H9 (cell line): ENCODE measurements at regions not wholly inside any gene's neighbourhood (a gene's known extent, or its start where the extent isn't known, plus 50 kb on each side); places are given as distances from the start of the nearest gene placed in this dataset.

Experiments used
- DNase-seq: peaks from one replicate; pipeline ENCODE4 v3.0.0-alpha.2; 2017
- H2AFZ ChIP-seq: one replicate; pipeline ENCODE4 v1.6.1; 2013; ENCODE audit warnings: mild to moderate bottlenecking, low read length, control low read depth, moderate library complexity
- H2AK5ac ChIP-seq: 2 replicates; pipeline ENCODE4 v1.6.1; 2013; ENCODE audit warnings: low read length, control low read depth, mixed read lengths; ENCODE audit not compliant: insufficient read length
- H2BK120ac ChIP-seq: one replicate; pipeline ENCODE4 v1.6.1; 2013; ENCODE audit warnings: low read depth, mild to moderate bottlenecking, low read length, control low read depth, inconsistent platforms; ENCODE audit not compliant: poor library complexity, severe bottlenecking
- H2BK12ac ChIP-seq: 2 replicates; pipeline ENCODE4 v1.6.1; 2013; ENCODE audit warnings: low read length, control low read depth, mixed read lengths, low read depth; ENCODE audit not compliant: insufficient read length
- H2BK15ac ChIP-seq: 2 replicates; pipeline ENCODE4 v1.6.1; 2013; ENCODE audit warnings: low read depth, low read length, control low read depth
- H2BK20ac ChIP-seq: one replicate; pipeline ENCODE4 v1.6.1; 2013; ENCODE audit warnings: low read depth, mild to moderate bottlenecking, low read length, control low read depth, inconsistent platforms; ENCODE audit not compliant: poor library complexity, severe bottlenecking
- H2BK5ac ChIP-seq: 2 replicates; pipeline ENCODE4 v1.6.1; 2013; ENCODE audit warnings: low read length, control low read depth, mixed read lengths; ENCODE audit not compliant: insufficient read length
- H3K14ac ChIP-seq: 2 replicates; pipeline ENCODE4 v1.6.1; 2013; ENCODE audit warnings: low read length, control low read depth; ENCODE audit not compliant: insufficient read depth
- H3K18ac ChIP-seq: 2 replicates; pipeline ENCODE4 v1.6.1; 2013; ENCODE audit warnings: low read depth, mild to moderate bottlenecking, mixed read lengths, low read length, control low read depth; ENCODE audit not compliant: insufficient read length
- H3K23ac ChIP-seq: 2 replicates; pipeline ENCODE4 v1.6.1; 2013; ENCODE audit warnings: low read length, control low read depth, mixed read lengths, low read depth; ENCODE audit not compliant: insufficient read length
- H3K23me2 ChIP-seq: 2 replicates; pipeline ENCODE4 v1.6.1; 2013; ENCODE audit warnings: low read depth, mild to moderate bottlenecking, mixed read lengths, low read length, control low read depth; ENCODE audit not compliant: insufficient read length, poor library complexity, severe bottlenecking
- H3K27ac ChIP-seq: 2 replicates; pipeline ENCODE4 v1.5.1; 2013; ENCODE audit warnings: low read length, control low read depth, mixed read lengths, low read depth; ENCODE audit not compliant: insufficient read length
- H3K27me3 ChIP-seq: 2 replicates; pipeline ENCODE4 v1.6.1; 2013; ENCODE audit warnings: low read length, control low read depth, inconsistent platforms; ENCODE audit not compliant: insufficient read depth
- H3K4ac ChIP-seq: 2 replicates; pipeline ENCODE4 v1.6.1; 2013; ENCODE audit warnings: low read depth, mild to moderate bottlenecking, control low read depth, inconsistent platforms, low read length, moderate library complexity
- H3K4me1 ChIP-seq: 2 replicates; pipeline ENCODE4 v1.6.1; 2013; ENCODE audit warnings: low read length, control low read depth, inconsistent platforms; ENCODE audit not compliant: insufficient read depth
- H3K4me2 ChIP-seq: 2 replicates; pipeline ENCODE4 v1.6.1; 2013; ENCODE audit warnings: low read length, control low read depth, mixed read lengths; ENCODE audit not compliant: insufficient read length, insufficient read depth
- H3K56ac ChIP-seq: 2 replicates; pipeline ENCODE4 v1.6.1; 2013; ENCODE audit warnings: low read depth, mild to moderate bottlenecking, mixed read lengths, low read length, control low read depth; ENCODE audit not compliant: insufficient read length
- H3K79me1 ChIP-seq: 2 replicates; pipeline ENCODE4 v1.6.1; 2013; ENCODE audit warnings: low read depth, mild to moderate bottlenecking, moderate library complexity, low read length, control low read depth, inconsistent platforms; ENCODE audit not compliant: insufficient read depth, poor library complexity, severe bottlenecking
- H3K79me2 ChIP-seq: 2 replicates; pipeline ENCODE4 v1.6.1; 2013; ENCODE audit warnings: low read length, control low read depth, inconsistent platforms; ENCODE audit not compliant: insufficient read depth
- H3K9ac ChIP-seq: 2 replicates; pipeline ENCODE4 v1.6.1; 2013; ENCODE audit warnings: low read length, control low read depth, mixed read lengths; ENCODE audit not compliant: insufficient read length; ENCODE audit errors: extremely low read depth
- H3K9me3 ChIP-seq: one replicate; pipeline ENCODE4 v1.6.1; 2013; ENCODE audit warnings: low read depth, low read length, inconsistent platforms; ENCODE audit not compliant: control insufficient read depth
- H3T11ph ChIP-seq: one replicate; pipeline ENCODE4 v1.6.1; 2013; ENCODE audit warnings: mild to moderate bottlenecking, low read length, control low read depth, inconsistent platforms
- H4K20me1 ChIP-seq: one replicate; pipeline ENCODE4 v1.6.1; 2013; ENCODE audit not compliant: control insufficient read depth, insufficient read length, insufficient read depth
- H4K5ac ChIP-seq: 2 replicates; pipeline ENCODE4 v1.6.1; 2013; ENCODE audit warnings: low read depth, mild to moderate bottlenecking, mixed read lengths, low read length, control low read depth; ENCODE audit not compliant: insufficient read length
- H4K8ac ChIP-seq: replicated peaks from 2 replicates; pipeline ENCODE4 v1.6.1; 2013; ENCODE audit warnings: low read length, control low read depth, mixed read lengths, low read depth; ENCODE audit not compliant: insufficient read length
- H4K91ac ChIP-seq: 2 replicates; pipeline ENCODE4 v1.6.1; 2013; ENCODE audit warnings: low read depth, mild to moderate bottlenecking, moderate library complexity, mixed read lengths, low read length, control low read depth; ENCODE audit not compliant: insufficient read length
- H3K27ac Mint-ChIP-seq, 3 experiments: 2 replicates in 2 of 3; 3 replicates in 1 of 3; pipeline ENCODE4 v1.8.0; 2020 to 2021; ENCODE audit warnings: mixed read lengths in 3 of 3, mild to moderate bottlenecking in 1 of 3, moderate library complexity in 1 of 3
- H3K27me3 Mint-ChIP-seq: 2 replicates; pipeline ENCODE4 v1.8.0; 2021; ENCODE audit warnings: low read depth, mild to moderate bottlenecking, moderate library complexity, mixed read lengths
- H3K36me3 Mint-ChIP-seq, 3 experiments: 2 replicates in 2 of 3; 3 replicates in 1 of 3; pipeline ENCODE4 v1.8.0; 2020 to 2021; ENCODE audit warnings: low read depth in 3 of 3, mixed read lengths in 3 of 3; ENCODE audit not compliant: insufficient read depth in 1 of 3
- H3K4me1 Mint-ChIP-seq, 2 experiments: 2 replicates each; pipeline ENCODE4 v1.8.0; 2020; ENCODE audit warnings: mixed read lengths in 2 of 2
- H3K4me3 Mint-ChIP-seq, 2 experiments: 2 replicates in 1 of 2; 3 replicates in 1 of 2; pipeline ENCODE4 v1.8.0; 2020 to 2021; ENCODE audit warnings: mild to moderate bottlenecking in 2 of 2, mixed read lengths in 2 of 2, moderate library complexity in 1 of 2
- H3K9me3 Mint-ChIP-seq, 2 experiments: 2 replicates in 1 of 2; 3 replicates in 1 of 2; pipeline ENCODE4 v1.8.0; 2020; ENCODE audit warnings: mild to moderate bottlenecking in 2 of 2, mixed read lengths in 2 of 2, moderate library complexity in 1 of 2
- CTCF ChIP-seq: fragments of 200-600 bp; sonication (generic); conservative IDR thresholded peaks from 3 replicates; pipeline ENCODE4 v1.8.0; 2021; ENCODE audit warnings: antibody characterized with exemption, mild to moderate bottlenecking
- WGBS: extraction: QIAGEN DNeasy Blood & Tissue Kit; methylation state at CpG from one replicate; pipeline ENCODE4 v1.1.7; 2013; ENCODE audit warnings: missing lambda C conversion rate, low lambda C conversion rate, mixed read lengths; ENCODE audit not compliant: insufficient read length; ENCODE audit errors: extremely low coverage; 5-methylcytosine and 5-hydroxymethylcytosine counted together

GRCh38 chr14:89651805-89652204, 234.8 kb upstream of the FOXN3 start:
- TF ChIP-seq CTCF = no peak
- no CpG with 5 or more reads among the region's 2 CpGs for WGBS
- no peak for DNase-seq
- Histone ChIP-seq H2BK120ac (no peak overlapping the region), H3K27ac (no peak overlapping the region), H3K27me3 (no peaks in the 10 kb centered on the region), H4K20me1 (no peaks in the 10 kb centered on the region), H3T11ph (no peak overlapping the region), H3K23ac (no peak overlapping the region), H3K18ac (no peak overlapping the region), H2BK20ac (no peak overlapping the region), H3K4me1 (no peaks in the 10 kb centered on the region), H2BK5ac (no peak overlapping the region), H3K79me2 (no peaks in the 10 kb centered on the region), H2AK5ac (no peak overlapping the region), H3K4me2 (no peak overlapping the region), H4K91ac (no peak overlapping the region), H4K5ac (no peak overlapping the region), H3K9me3 (no peaks in the 10 kb centered on the region), H3K23me2 (no peaks in the 10 kb centered on the region), H3K4ac (no peak overlapping the region), H3K9ac (no peak overlapping the region), H3K79me1 (no peaks in the 10 kb centered on the region), H4K8ac (no peak overlapping the region), H3K14ac (no peak overlapping the region), H3K56ac (no peak overlapping the region), H2AFZ (no peak overlapping the region), H2BK12ac (no peak overlapping the region), H2BK15ac (no peak overlapping the region)
- no peak overlapping the region for H3K27ac Mint-ChIP-seq
- peaks cover 10 to 12% of the 10 kb centered on the region in 2 experiments for H3K4me1 Mint-ChIP-seq
- H3K9me3 Mint-ChIP-seq = peaks cover 0 to 11% of the 10 kb centered on the region in 2 experiments; a peak in 3 of 5 replicates
- no peak overlapping the region for H3K4me3 Mint-ChIP-seq
- peaks cover 0 to 2% (median 0%) of the 10 kb centered on the region in 3 experiments; a peak in 2 of 7 replicates for H3K36me3 Mint-ChIP-seq
- no peaks in the 10 kb centered on the region; the same call in 1 of the 2 replicates for H3K27me3 Mint-ChIP-seq
